Loucy (cell line): ENCODE measurements at regions not wholly inside any gene's neighbourhood (a gene's known extent, or its start where the extent isn't known, plus 50 kb on each side); places are given as distances from the start of the nearest gene placed in this dataset.

ENCODE experiments used
- H2AFZ ChIP-seq: fragments of 200-600 bp; sonication (generic); 2 replicates; pipeline ENCODE4 v1.6.0; 2016; ENCODE audit warnings: antibody characterized with exemption, mild to moderate bottlenecking, low read length, moderate library complexity
- H3F3A ChIP-seq: fragments of 200-600 bp; 2 replicates; pipeline ENCODE4 v1.6.0; 2016; ENCODE audit warnings: antibody characterized with exemption, low read depth, mild to moderate bottlenecking
- H3K27me3 ChIP-seq: fragments of 200-600 bp; sonication (generic); 2 replicates; pipeline ENCODE4 v1.6.1; 2014; ENCODE audit warnings: low read length, mild to moderate bottlenecking; ENCODE audit not compliant: insufficient read depth, poor library complexity, severe bottlenecking
- H3K36me3 ChIP-seq: fragments of 200-600 bp; sonication (generic); 2 replicates; pipeline ENCODE4 v1.6.1; 2016; ENCODE audit warnings: low read length; ENCODE audit not compliant: insufficient read depth
- H3K4me1 ChIP-seq: fragments of 200-600 bp; sonication (generic); 2 replicates; pipeline ENCODE4 v1.5.1; 2014; ENCODE audit warnings: low read length, mild to moderate bottlenecking; ENCODE audit not compliant: insufficient read depth, poor library complexity, severe bottlenecking
- H3K4me2 ChIP-seq: fragments of 200-600 bp; sonication (generic); 2 replicates; pipeline ENCODE4 v1.6.0; 2014; ENCODE audit warnings: antibody characterized with exemption, low read length, low read depth, mild to moderate bottlenecking; ENCODE audit not compliant: poor library complexity, severe bottlenecking
- H3K4me3 ChIP-seq: fragments of 200-600 bp; sonication (generic); 2 replicates; pipeline ENCODE4 v1.5.1; 2014; ENCODE audit warnings: low read length, mild to moderate bottlenecking, mixed read lengths; ENCODE audit not compliant: poor library complexity, severe bottlenecking
- H3K79me2 ChIP-seq: fragments of 200-600 bp; sonication (generic); 2 replicates; pipeline ENCODE4 v1.6.1; 2014; ENCODE audit warnings: low read length; ENCODE audit not compliant: insufficient read depth
- H3K9ac ChIP-seq: fragments of 200-600 bp; sonication (generic); 2 replicates; pipeline ENCODE4 v1.6.0; 2014; ENCODE audit warnings: mild to moderate bottlenecking, low read depth, low read length, moderate library complexity; ENCODE audit not compliant: poor library complexity, severe bottlenecking
- H3K9me2 ChIP-seq: fragments of 200-600 bp; sonication (generic); replicated peaks from 2 replicates; pipeline ENCODE4 v1.6.1; 2016; ENCODE audit warnings: low read depth, low read length, mixed read lengths
- H3K9me3 ChIP-seq: fragments of 200-600 bp; sonication (generic); 2 replicates; pipeline ENCODE4 v1.6.1; 2014; ENCODE audit warnings: mild to moderate bottlenecking, antibody characterized with exemption, low read length, low read depth; ENCODE audit not compliant: insufficient read depth
- H4K20me1 ChIP-seq: fragments of 200-600 bp; sonication (generic); 2 replicates; pipeline ENCODE4 v1.6.0; 2014; ENCODE audit warnings: antibody characterized with exemption, low read length, mild to moderate bottlenecking; ENCODE audit not compliant: insufficient read depth, poor library complexity, severe bottlenecking
- EZH2phosphoT487 ChIP-seq: fragments of 200-600 bp; IDR thresholded peaks from 2 replicates; pipeline ENCODE4 v1.6.1; 2018; ENCODE audit warnings: antibody characterized with exemption, mild to moderate bottlenecking, moderate library complexity, borderline replicate concordance
- TF ChIP-seq, protein P1 (sequence below): fragments of 200-600 bp; sonication (generic); conservative IDR thresholded peaks from 2 replicates; pipeline ENCODE4 v1.5.1; 2014; ENCODE audit warnings: mild to moderate bottlenecking, antibody characterized with exemption, low read length

DNA sequence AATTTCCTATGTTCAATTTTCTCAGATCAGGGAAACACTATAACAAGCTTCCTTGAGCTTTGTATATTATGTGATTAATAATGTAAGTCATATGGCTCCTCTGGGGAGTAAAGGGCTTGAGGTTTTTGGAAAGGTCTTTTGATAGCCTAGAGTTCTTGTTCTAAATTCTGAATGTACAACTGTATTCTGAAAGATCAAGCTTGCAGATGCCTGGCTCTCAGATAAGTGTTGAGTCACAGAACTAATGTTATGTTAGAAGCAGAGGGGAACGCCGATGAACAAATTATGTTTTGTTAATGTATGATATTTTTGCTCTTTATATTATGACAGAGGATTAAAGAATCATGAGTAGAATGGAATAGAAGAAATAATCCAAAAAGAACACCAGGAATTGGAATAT is 170.1 kb downstream of the RPRM start:
- no peaks in the 10 kb centered on the region for H4K20me1 ChIP-seq
- H3K36me3 ChIP-seq, result no peaks in the 10 kb centered on the region
- no peak for TF ChIP-seq EZH2phosphoT487
- TF ChIP-seq, protein P1, sequence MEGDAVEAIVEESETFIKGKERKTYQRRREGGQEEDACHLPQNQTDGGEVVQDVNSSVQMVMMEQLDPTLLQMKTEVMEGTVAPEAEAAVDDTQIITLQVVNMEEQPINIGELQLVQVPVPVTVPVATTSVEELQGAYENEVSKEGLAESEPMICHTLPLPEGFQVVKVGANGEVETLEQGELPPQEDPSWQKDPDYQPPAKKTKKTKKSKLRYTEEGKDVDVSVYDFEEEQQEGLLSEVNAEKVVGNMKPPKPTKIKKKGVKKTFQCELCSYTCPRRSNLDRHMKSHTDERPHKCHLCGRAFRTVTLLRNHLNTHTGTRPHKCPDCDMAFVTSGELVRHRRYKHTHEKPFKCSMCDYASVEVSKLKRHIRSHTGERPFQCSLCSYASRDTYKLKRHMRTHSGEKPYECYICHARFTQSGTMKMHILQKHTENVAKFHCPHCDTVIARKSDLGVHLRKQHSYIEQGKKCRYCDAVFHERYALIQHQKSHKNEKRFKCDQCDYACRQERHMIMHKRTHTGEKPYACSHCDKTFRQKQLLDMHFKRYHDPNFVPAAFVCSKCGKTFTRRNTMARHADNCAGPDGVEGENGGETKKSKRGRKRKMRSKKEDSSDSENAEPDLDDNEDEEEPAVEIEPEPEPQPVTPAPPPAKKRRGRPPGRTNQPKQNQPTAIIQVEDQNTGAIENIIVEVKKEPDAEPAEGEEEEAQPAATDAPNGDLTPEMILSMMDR, result no peak
- no peak overlapping the region for H3K4me3 ChIP-seq
- no peaks in the 10 kb centered on the region for H3K9me2 ChIP-seq
- no peaks in the 10 kb centered on the region for H3K27me3 ChIP-seq
- H3K9me3 ChIP-seq, result no peaks in the 10 kb centered on the region
- H3K4me1 ChIP-seq, result no peaks in the 10 kb centered on the region
- H3K9ac ChIP-seq, result no peak overlapping the region
- H3K79me2 ChIP-seq, result no peaks in the 10 kb centered on the region
- no peaks in the 10 kb centered on the region for H3F3A ChIP-seq
- no peak overlapping the region for H3K4me2 ChIP-seq
- no peak overlapping the region for H2AFZ ChIP-seq

DNA sequence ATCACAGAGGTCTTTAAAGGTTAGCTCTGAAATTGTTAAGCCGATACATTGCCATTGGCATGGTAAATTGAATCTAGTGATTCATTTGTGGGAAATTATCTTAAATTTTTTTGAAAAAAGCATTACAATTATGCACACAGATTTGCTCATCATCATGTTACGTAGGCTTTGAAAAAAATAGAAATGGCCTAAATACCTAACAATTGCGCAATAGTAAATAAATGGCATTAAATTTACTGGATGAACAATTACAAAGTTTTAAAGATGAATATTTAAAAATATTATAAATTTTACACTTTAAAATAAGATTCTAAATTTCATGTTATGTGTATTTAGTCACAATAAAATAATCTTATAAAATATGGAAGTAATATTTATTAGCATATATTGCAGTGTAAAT is 171.3 kb downstream of the RPRM start:
- TF ChIP-seq, protein P1, result no peak
- no peak for TF ChIP-seq EZH2phosphoT487
- H3K4me1 ChIP-seq, result no peaks in the 10 kb centered on the region
- H3K27me3 ChIP-seq, result no peaks in the 10 kb centered on the region
- H3K36me3 ChIP-seq, result no peaks in the 10 kb centered on the region
- H3K9me2 ChIP-seq, result no peaks in the 10 kb centered on the region
- H3K9me3 ChIP-seq, result no peaks in the 10 kb centered on the region
- no peak overlapping the region for H3K9ac ChIP-seq
- no peak overlapping the region for H2AFZ ChIP-seq
- no peak overlapping the region for H3K4me2 ChIP-seq
- no peaks in the 10 kb centered on the region for H3K79me2 ChIP-seq
- no peak overlapping the region for H3K4me3 ChIP-seq
- H3F3A ChIP-seq, result no peaks in the 10 kb centered on the region
- H4K20me1 ChIP-seq, result no peaks in the 10 kb centered on the region

DNA sequence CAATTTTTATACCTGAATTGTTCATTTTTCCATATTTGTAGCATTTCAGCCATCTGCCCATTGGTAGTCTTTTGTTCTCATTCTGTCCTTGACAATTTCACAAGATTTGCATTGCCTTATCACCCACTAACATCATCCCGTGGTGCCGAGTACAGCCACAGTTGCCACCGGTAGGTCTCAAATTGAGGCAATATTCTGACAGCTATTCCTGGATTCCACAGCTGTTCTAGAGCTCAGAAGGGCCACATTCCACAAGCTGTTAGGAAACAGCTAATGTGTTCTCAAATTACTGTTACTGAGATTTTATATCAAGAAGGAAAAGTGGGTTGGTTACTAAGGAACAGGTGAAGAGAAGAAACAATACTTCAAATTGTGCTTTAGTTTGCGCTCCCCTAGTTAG is 178.8 kb downstream of the RPRM start:
- no peaks in the 10 kb centered on the region for H3K27me3 ChIP-seq
- H3K9me3 ChIP-seq, result no peaks in the 10 kb centered on the region
- no peaks in the 10 kb centered on the region for H3K9me2 ChIP-seq
- H3K9ac ChIP-seq, result no peak overlapping the region
- no peak overlapping the region for H2AFZ ChIP-seq
- TF ChIP-seq, protein P1, result no peak
- TF ChIP-seq EZH2phosphoT487, result no peak
- H3K4me1 ChIP-seq, result no peaks in the 10 kb centered on the region
- no peaks in the 10 kb centered on the region for H3K36me3 ChIP-seq
- H3K4me2 ChIP-seq, result no peak overlapping the region
- H3F3A ChIP-seq, result no peaks in the 10 kb centered on the region
- no peaks in the 10 kb centered on the region for H3K79me2 ChIP-seq
- no peaks in the 10 kb centered on the region for H4K20me1 ChIP-seq
- H3K4me3 ChIP-seq, result no peak overlapping the region
